H1 (cell line): ENCODE measurements at regions not wholly inside any gene's neighbourhood (a gene's known extent, or its start where the extent isn't known, plus 50 kb on each side); places are given as distances from the start of the nearest gene placed in this dataset.

Experiments used
- CTCF ChIA-PET: fragments of 300-600 bp; sonication (Branson Sonifier 250); formaldehyde crosslinking; loops from one replicate; lab custom pipeline; 2021; ENCODE audit not compliant: partially characterized antibody; lab: Charles Lee
- POLR2A ChIA-PET: fragments of 300-600 bp; sonication (Branson Sonifier 250); formaldehyde crosslinking; loops from one replicate; lab custom pipeline; 2021; ENCODE audit warnings: inconsistent platforms; ENCODE audit not compliant: partially characterized antibody; lab: Charles Lee
- DNase-seq, 2 experiments: peaks; one replicate each; pipeline versions ENCODE4 v3.0.0 to v3.0.0-alpha.2; 2010 to 2022; ENCODE audit warnings: low spot score in 2 of 2, low read depth in 1 of 2, mixed read lengths in 1 of 2
- FAIRE-seq: peaks from 2 replicates; lab custom pipeline; 2011; peaks lifted over from hg19 to GRCh38; lab: Jason Lieb, UNC
- H2AFZ ChIP-seq: 2 replicates; pipeline ENCODE4 v1.8.1; 2012; ENCODE audit warnings: low read length, inconsistent platforms
- H2AK5ac ChIP-seq: 2 replicates; pipeline ENCODE4 v1.6.1; 2013; ENCODE audit warnings: low read depth, low read length
- H2BK120ac ChIP-seq: replicated peaks from 2 replicates; pipeline ENCODE3; 2013; ENCODE audit warnings: low read depth, low read length, inconsistent platforms
- H2BK12ac ChIP-seq: 2 replicates; pipeline ENCODE4 v1.6.1; 2013; ENCODE audit warnings: low read depth, low read length
- H2BK15ac ChIP-seq: 2 replicates; pipeline ENCODE4 v1.6.1; 2013; ENCODE audit warnings: low read length
- H2BK20ac ChIP-seq: 2 replicates; pipeline ENCODE4 v1.6.1; 2013; ENCODE audit warnings: low read length
- H2BK5ac ChIP-seq: 2 replicates; pipeline ENCODE4 v1.6.1; 2013; ENCODE audit warnings: low read depth, low read length
- H3K14ac ChIP-seq: 2 replicates; pipeline ENCODE4 v1.6.1; 2013; ENCODE audit warnings: inconsistent platforms; ENCODE audit not compliant: insufficient read length
- H3K18ac ChIP-seq: 2 replicates; pipeline ENCODE4 v1.6.1; 2013; ENCODE audit warnings: low read length; ENCODE audit errors: extremely low read depth
- H3K23ac ChIP-seq: 2 replicates; pipeline ENCODE4 v1.6.1; 2013; ENCODE audit warnings: inconsistent platforms; ENCODE audit not compliant: insufficient read length
- H3K23me2 ChIP-seq: 2 replicates; pipeline ENCODE4 v1.6.1; 2013; ENCODE audit warnings: low read depth, low read length
- H3K27ac ChIP-seq: 2 replicates; pipeline ENCODE4 v1.6.1; 2011; ENCODE audit warnings: low read depth, low read length, inconsistent platforms
- H3K27me3 ChIP-seq, 4 experiments: replicated peaks in 1 of 4; 1 replicate in 1 of 4; 2 replicates in 3 of 4; pipeline versions ENCODE4 v1.6.1 to v1.8.1; 2011 to 2013; ENCODE audit warnings: low read length in 3 of 4, mild to moderate bottlenecking in 3 of 4, inconsistent platforms in 2 of 4, mixed read lengths in 2 of 4, moderate library complexity in 1 of 4; ENCODE audit not compliant: control insufficient read depth in 3 of 4, insufficient read depth in 3 of 4; ENCODE audit errors: extremely low read depth in 1 of 4
- H3K36me3 ChIP-seq, 4 experiments: 2 replicates each; pipeline versions ENCODE4 v1.6.1 to v1.8.1; 2011 to 2013; ENCODE audit warnings: mild to moderate bottlenecking in 4 of 4, low read length in 3 of 4, moderate library complexity in 2 of 4, control low read depth in 1 of 4, inconsistent platforms in 1 of 4; ENCODE audit not compliant: insufficient read depth in 4 of 4, control insufficient read depth in 2 of 4
- H3K4ac ChIP-seq: replicated peaks from 2 replicates; pipeline ENCODE3; 2013; ENCODE audit warnings: low read length, low read depth, mixed read lengths, inconsistent platforms; ENCODE audit not compliant: insufficient read length
- H3K4me1 ChIP-seq, 4 experiments: replicated peaks in 1 of 4; 1 replicate in 1 of 4; 2 replicates in 3 of 4; pipeline versions ENCODE4 v1.6.1 to v1.8.1; 2011 to 2013; ENCODE audit warnings: low read length in 3 of 4, inconsistent platforms in 2 of 4, mixed read lengths in 1 of 4; ENCODE audit not compliant: insufficient read depth in 4 of 4, control insufficient read depth in 3 of 4
- H3K4me2 ChIP-seq, 2 experiments: 2 replicates each; pipeline versions ENCODE4 v1.6.1 to v1.8.1; 2011 to 2013; ENCODE audit warnings: low read depth in 2 of 2, low read length in 2 of 2, control low read depth in 1 of 2, inconsistent platforms in 1 of 2, mild to moderate bottlenecking in 1 of 2; ENCODE audit not compliant: insufficient read depth in 1 of 2
- H3K4me3 ChIP-seq, 4 experiments: fragments of 200-600, 300-600 bp in 1 of 4; sonication (generic), shearing (Covaris generic), sonication (Bioruptor Twin) in 1 of 4; 2 replicates each; pipeline versions ENCODE4 v1.5.1 to v1.8.1; 2011 to 2016; ENCODE audit warnings: low read length in 4 of 4, low read depth in 3 of 4, control low read depth in 2 of 4, inconsistent platforms in 2 of 4, mild to moderate bottlenecking in 2 of 4, mixed read lengths in 1 of 4, moderate library complexity in 1 of 4; ENCODE audit not compliant: insufficient read depth in 2 of 4; ENCODE audit errors: extremely low read depth in 1 of 4
- H3K56ac ChIP-seq: replicated peaks from 2 replicates; pipeline ENCODE3; 2013; ENCODE audit warnings: low read depth, mild to moderate bottlenecking, mixed read lengths, low read length, inconsistent platforms; ENCODE audit not compliant: insufficient read length
- H3K79me1 ChIP-seq: 2 replicates; pipeline ENCODE4 v1.6.1; 2013; ENCODE audit warnings: low read depth, low read length, control low read depth
- H3K79me2 ChIP-seq, 2 experiments: 2 replicates each; pipeline versions ENCODE4 v1.6.1 to v1.8.1; 2012 to 2013; ENCODE audit warnings: low read length in 2 of 2, mild to moderate bottlenecking in 2 of 2, inconsistent platforms in 1 of 2; ENCODE audit not compliant: insufficient read depth in 2 of 2, control insufficient read depth in 1 of 2
- H3K9ac ChIP-seq, 4 experiments: replicated peaks in 1 of 4; 1 replicate in 1 of 4; 2 replicates in 3 of 4; pipeline versions ENCODE4 v1.6.1 to v1.8.1; 2011 to 2013; ENCODE audit warnings: low read depth in 3 of 4, low read length in 3 of 4, control low read depth in 2 of 4, mild to moderate bottlenecking in 2 of 4, moderate library complexity in 2 of 4, inconsistent platforms in 1 of 4; ENCODE audit errors: extremely low read depth in 1 of 4
- H3K9me3 ChIP-seq, 2 experiments: 2 replicates each; pipeline versions ENCODE4 v1.6.1 to v1.8.1; 2012 to 2013; ENCODE audit warnings: mild to moderate bottlenecking in 2 of 2, moderate library complexity in 2 of 2, control low read depth in 1 of 2, inconsistent platforms in 1 of 2, low read depth in 1 of 2, low read length in 1 of 2, mixed read lengths in 1 of 2; ENCODE audit not compliant: insufficient read depth in 2 of 2
- H4K20me1 ChIP-seq, 2 experiments: replicated peaks in 1 of 2; 2 replicates each; pipeline versions ENCODE3 to v1.8.1; 2011 to 2013; ENCODE audit warnings: inconsistent platforms in 2 of 2, low read length in 2 of 2, mild to moderate bottlenecking in 1 of 2; ENCODE audit not compliant: insufficient read depth in 2 of 2, control insufficient read depth in 1 of 2
- H4K5ac ChIP-seq: 2 replicates; pipeline ENCODE4 v1.6.1; 2013; ENCODE audit warnings: low read length, low read depth, mixed read lengths, inconsistent platforms; ENCODE audit not compliant: insufficient read length
- H4K8ac ChIP-seq: 2 replicates; pipeline ENCODE4 v1.8.0; 2013; ENCODE audit warnings: mild to moderate bottlenecking, moderate library complexity, low read length, inconsistent platforms; ENCODE audit not compliant: insufficient read depth; ENCODE audit errors: extremely low read depth
- H4K91ac ChIP-seq: replicated peaks from 2 replicates; pipeline ENCODE3; 2013; ENCODE audit warnings: low read length, mixed read lengths, inconsistent platforms; ENCODE audit not compliant: insufficient read length
- CBX5 ChIP-seq: fragments of 300-800, 300-1000 bp; sonication (generic); IDR thresholded peaks from 2 replicates; pipeline ENCODE4 v1.7.1; 2016; ENCODE audit warnings: antibody characterized with exemption, low read length, low read depth
- CHD2 ChIP-seq: IDR thresholded peaks from 2 replicates; pipeline ENCODE4 v1.6.1; 2012; ENCODE audit warnings: low read length, improper control_type of control experiment
- CTBP2 ChIP-seq: IDR thresholded peaks from 2 replicates; pipeline ENCODE4 v1.7.0; 2011; ENCODE audit warnings: borderline replicate concordance, mild to moderate bottlenecking, moderate library complexity, mixed read lengths, low read length; ENCODE audit not compliant: insufficient read depth, insufficient read length
- EGR1 ChIP-seq: IDR thresholded peaks from 2 replicates; pipeline ENCODE4 v1.6.1; 2011; ENCODE audit warnings: low read depth, low read length, borderline replicate concordance
- GTF2F1 ChIP-seq: IDR thresholded peaks from 2 replicates; pipeline ENCODE4 v1.6.1; 2012; ENCODE audit warnings: low read depth, low read length, improper control_type of control experiment, borderline replicate concordance
- KDM5A ChIP-seq: fragments of 200-600 bp; IDR thresholded peaks from 2 replicates; pipeline ENCODE4 v1.7.1; 2012; ENCODE audit warnings: mild to moderate bottlenecking, low read length, inconsistent platforms, mixed read lengths
- NRF1 ChIP-seq: IDR thresholded peaks from 2 replicates; pipeline ENCODE4 v1.6.1; 2011; ENCODE audit warnings: mild to moderate bottlenecking, low read depth, low read length, improper control_type of control experiment
- POLR2A ChIP-seq, 2 experiments: IDR thresholded peaks; 1 replicate in 1 of 2; 2 replicates in 1 of 2; pipeline ENCODE4 v1.6.1; 2011; ENCODE audit warnings: low read depth in 2 of 2, low read length in 2 of 2, mild to moderate bottlenecking in 2 of 2; ENCODE audit errors: control extremely low read depth in 1 of 2
- SIN3A ChIP-seq, 2 experiments: IDR thresholded peaks in 1 of 2; conservative IDR thresholded peaks in 1 of 2; 2 replicates each; pipeline ENCODE4 v1.6.1; 2011 to 2012; ENCODE audit warnings: low read length in 2 of 2, improper control_type of control experiment in 1 of 2, low read depth in 1 of 2, mild to moderate bottlenecking in 1 of 2
- SP1 ChIP-seq: IDR thresholded peaks from 2 replicates; pipeline ENCODE4 v1.6.1; 2011; ENCODE audit warnings: low read depth, low read length
- SRF ChIP-seq: IDR thresholded peaks from 2 replicates; pipeline ENCODE4 v1.6.1; 2011; ENCODE audit warnings: mild to moderate bottlenecking, low read depth, low read length, moderate library complexity
- TCF12 ChIP-seq: IDR thresholded peaks from 2 replicates; pipeline ENCODE4 v1.6.1; 2011; ENCODE audit warnings: low read depth, mild to moderate bottlenecking, low read length
- WGBS, 2 experiments: shearing (Covaris generic) in 1 of 2; methylation state at CpG; one replicate each; pipeline versions ENCODE4 v1.1.6 to v1.1.7; 2013 to 2015; ENCODE audit warnings: low lambda C conversion rate in 2 of 2, mixed read lengths in 2 of 2, inconsistent platforms in 1 of 2, low coverage in 1 of 2, missing lambda C conversion rate in 1 of 2; ENCODE audit not compliant: insufficient replicate concordance in 2 of 2, insufficient coverage in 1 of 2, insufficient read length in 1 of 2; ENCODE audit errors: extremely low coverage in 1 of 2, missing lambda C conversion rate in 1 of 2; 5-methylcytosine and 5-hydroxymethylcytosine counted together
- TF ChIP-seq, protein P1 (sequence below), 3 experiments: IDR thresholded peaks; 1 replicate in 2 of 3; 2 replicates in 1 of 3; pipeline versions ENCODE4 v1.5.1 to v1.6.1; 2011; ENCODE audit warnings: low read length in 3 of 3, mild to moderate bottlenecking in 3 of 3, inconsistent platforms in 2 of 3, low read depth in 1 of 3, moderate library complexity in 1 of 3; ENCODE audit not compliant: insufficient read depth in 1 of 3; ENCODE audit errors: control extremely low read depth in 1 of 3

DNA sequence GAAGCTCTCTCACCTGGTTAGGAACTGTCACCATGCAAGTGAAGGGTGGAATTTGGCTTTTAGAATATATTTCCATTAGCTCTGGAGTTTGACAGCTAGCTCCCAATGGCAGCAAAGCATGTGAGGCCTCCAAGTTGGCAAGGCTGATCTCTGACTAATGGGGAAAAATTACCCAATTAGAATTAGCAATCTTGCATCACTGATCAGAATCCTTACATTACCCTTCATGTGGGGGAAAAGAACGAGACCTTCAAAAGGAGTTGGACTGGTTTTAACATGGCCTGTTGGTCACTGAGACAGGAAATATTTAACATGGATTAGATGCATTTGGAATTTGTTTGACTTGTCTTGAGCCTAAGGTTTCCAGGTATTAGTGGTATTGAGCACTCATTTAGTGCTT is 192.3 kb upstream of the GDNF start:
- CTCF ChIA-PET: no interaction called here
- POLR2A ChIA-PET: no interaction called here
- Histone ChIP-seq H3K27ac (no peak overlapping the region), H3K79me1 (no peaks in the 10 kb centered on the region), H4K8ac (no peak overlapping the region), H3K4me3 (no peak overlapping the region), H3K9me3 (peaks cover 5% of the 10 kb centered on the region in 2 experiments; a peak in 2 of 4 replicates), H3K79me2 (no peaks in the 10 kb centered on the region), H2AK5ac (no peak overlapping the region), H2BK120ac (no peak overlapping the region), H3K18ac (no peak overlapping the region), H3K4ac (no peak overlapping the region), H4K91ac (no peak overlapping the region), H3K36me3 (no peaks in the 10 kb centered on the region), H3K4me2 (no peak overlapping the region), H2BK5ac (no peak overlapping the region), H3K23me2 (no peaks in the 10 kb centered on the region), H4K5ac (no peak overlapping the region), H4K20me1 (no peaks in the 10 kb centered on the region), H2BK12ac (no peak overlapping the region), H2AFZ (no peak overlapping the region), H2BK20ac (no peak overlapping the region), H3K9ac (no peak overlapping the region), H3K4me1 (no peaks in the 10 kb centered on the region), H3K14ac (no peak overlapping the region), H2BK15ac (no peak overlapping the region), H3K27me3 (no peaks in the 10 kb centered on the region), H3K23ac (no peak overlapping the region), H3K56ac (no peak overlapping the region)
- FAIRE-seq: no peak
- no peak for DNase-seq
- 93% methylated on average over 1 of the region's 1 CpG; no CpG with 5 or more reads in 1 of the 2 experiments for WGBS, 2 experiments
- no peak for TF ChIP-seq NRF1
- no peak for TF ChIP-seq EGR1
- no peak for TF ChIP-seq KDM5A
- no peak for TF ChIP-seq SP1
- no peak for TF ChIP-seq GTF2F1
- TF ChIP-seq POLR2A (IDR thresholded peaks at IDR 0.05; ENCODE audit: control extremely low read depth in 1 of 2, low read depth in 2 of 2, low read length in 2 of 2): no peak
- no peak for TF ChIP-seq CHD2
- TF ChIP-seq CBX5: no peak
- TF ChIP-seq CTBP2: no peak
- TF ChIP-seq TCF12: no peak
- no peak for TF ChIP-seq SIN3A (conservative IDR thresholded peaks at IDR 0.05 in 1 of 2, IDR thresholded peaks at IDR 0.05 in 1 of 2; ENCODE audit: low read depth in 1 of 2, low read length in 2 of 2)
- TF ChIP-seq SRF: no peak
- TF ChIP-seq, protein P1, sequence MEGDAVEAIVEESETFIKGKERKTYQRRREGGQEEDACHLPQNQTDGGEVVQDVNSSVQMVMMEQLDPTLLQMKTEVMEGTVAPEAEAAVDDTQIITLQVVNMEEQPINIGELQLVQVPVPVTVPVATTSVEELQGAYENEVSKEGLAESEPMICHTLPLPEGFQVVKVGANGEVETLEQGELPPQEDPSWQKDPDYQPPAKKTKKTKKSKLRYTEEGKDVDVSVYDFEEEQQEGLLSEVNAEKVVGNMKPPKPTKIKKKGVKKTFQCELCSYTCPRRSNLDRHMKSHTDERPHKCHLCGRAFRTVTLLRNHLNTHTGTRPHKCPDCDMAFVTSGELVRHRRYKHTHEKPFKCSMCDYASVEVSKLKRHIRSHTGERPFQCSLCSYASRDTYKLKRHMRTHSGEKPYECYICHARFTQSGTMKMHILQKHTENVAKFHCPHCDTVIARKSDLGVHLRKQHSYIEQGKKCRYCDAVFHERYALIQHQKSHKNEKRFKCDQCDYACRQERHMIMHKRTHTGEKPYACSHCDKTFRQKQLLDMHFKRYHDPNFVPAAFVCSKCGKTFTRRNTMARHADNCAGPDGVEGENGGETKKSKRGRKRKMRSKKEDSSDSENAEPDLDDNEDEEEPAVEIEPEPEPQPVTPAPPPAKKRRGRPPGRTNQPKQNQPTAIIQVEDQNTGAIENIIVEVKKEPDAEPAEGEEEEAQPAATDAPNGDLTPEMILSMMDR (IDR thresholded peaks at IDR 0.05; ENCODE audit: control extremely low read depth in 1 of 3, insufficient read depth in 1 of 3, low read depth in 1 of 3, low read length in 3 of 3): no peak
